Right cardiac atrium (tissue), 5 donors: ENCODE measurements at regions not wholly inside any gene's neighbourhood (a gene's known extent, or its start where the extent isn't known, plus 50 kb on each side); places are given as distances from the start of the nearest gene placed in this dataset.

Source experiments
- ATAC-seq, 2 donors: fragments of 200-7000 bp; cut with Tn5 transposase; one replicate each; pipeline versions ENCODE4 v1.8.0 to v1.9.1; 2020; ENCODE audit warnings: moderate library complexity in 2 of 2, mild to moderate bottlenecking in 1 of 2
- DNase-seq, 3 donors: peaks; one replicate each; pipeline ENCODE4 v3.0.0-alpha.2; 2020
- H3K27ac ChIP-seq: one replicate; pipeline ENCODE4 v1.5.1; 2013; ENCODE audit warnings: mild to moderate bottlenecking, low read length, control low read depth, moderate library complexity
- H3K27me3 ChIP-seq: one replicate; pipeline ENCODE4 v1.6.1; 2013; ENCODE audit not compliant: control insufficient read depth, insufficient read depth
- H3K4me1 ChIP-seq: one replicate; pipeline ENCODE4 v1.6.1; 2013; ENCODE audit warnings: low read length; ENCODE audit not compliant: control insufficient read depth, insufficient read depth
- H3K4me3 ChIP-seq: one replicate; pipeline ENCODE4 v1.5.1; 2013; ENCODE audit warnings: low read length, control low read depth
- H3K9me3 ChIP-seq: one replicate; pipeline ENCODE4 v1.6.1; 2013; ENCODE audit warnings: low read length; ENCODE audit not compliant: control insufficient read depth
- WGBS: extraction: QIAGEN DNeasy Blood & Tissue Kit; methylation state at CpG from one replicate; pipeline ENCODE4 v1.1.7; 2013; 5-methylcytosine and 5-hydroxymethylcytosine counted together
- intact Hi-C, 4 donors: fragments of 100-400 bp; cut with DNase I; formaldehyde crosslinking; loops; one replicate each; pipeline versions ENCODE4 v1.11.0 to v1.14.0; 2022 to 2023
- donor health status: healthy with polysubstance abuse.
- donor health status: DM: no; HTN: yes; CAD: no.
- donor health status: DM: no; HTN: no; CAD: no.
- donor health status: DM: no; HTN: yes; CAD: no; lungs with severe emphysema.
- donor health status: DM: yes; HTN: yes; CAD: no.

DNA sequence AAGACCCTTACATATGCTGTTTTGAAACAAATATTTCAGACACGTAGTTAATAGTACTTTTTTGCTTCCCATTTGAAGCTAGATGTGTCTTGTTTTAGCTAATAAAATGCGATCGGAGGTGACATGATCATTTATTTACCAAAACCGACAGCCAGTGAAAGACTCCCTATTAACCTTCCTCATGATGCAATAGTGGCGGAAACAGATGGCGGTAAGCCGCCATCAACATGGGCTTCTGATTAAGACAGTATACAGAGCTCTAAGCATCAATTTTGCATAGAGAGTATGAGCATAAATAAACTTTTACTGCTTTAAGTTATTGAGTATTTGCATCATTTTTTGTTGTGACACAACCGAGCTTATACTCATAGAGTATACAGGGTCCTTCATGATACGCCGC lies 1282.4 kb upstream of the ADGRB3 start:
- Histone ChIP-seq H3K4me1 (no peaks in the 10 kb centered on the region), H3K9me3 (no peaks in the 10 kb centered on the region), H3K27me3 (no peaks in the 10 kb centered on the region), H3K27ac (no peak overlapping the region), H3K4me3 (no peak overlapping the region)
- ATAC-seq (no peak), DNase-seq (no peak)
- intact Hi-C loops = no loop called here
- WGBS = 78% methylated on average over 10 of the region's 10 CpGs

DNA sequence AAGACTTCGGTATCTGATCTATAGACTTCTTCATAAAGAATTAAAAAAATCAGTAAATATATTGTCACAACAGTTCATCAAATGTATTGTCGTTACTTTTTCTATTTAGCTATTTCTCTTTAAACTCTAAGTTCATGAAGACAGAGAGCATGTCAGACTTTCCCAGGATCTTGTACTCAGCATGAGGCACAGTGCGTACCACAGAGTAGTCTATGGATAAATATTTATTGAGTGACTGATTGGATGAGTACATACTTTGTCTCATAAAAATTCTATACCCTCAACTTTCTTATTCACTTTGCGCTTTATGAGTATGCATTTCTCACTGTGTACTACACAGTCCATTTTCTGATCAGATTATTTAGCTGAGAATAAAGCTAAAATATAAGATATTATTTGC lies 1284.4 kb upstream of the ADGRB3 start:
- H3K4me1 ChIP-seq = no peaks in the 10 kb centered on the region
- 91% methylated on average over 4 of the region's 4 CpGs for WGBS
- H3K4me3 ChIP-seq = no peak overlapping the region
- intact Hi-C loops = no loop called here
- H3K27ac ChIP-seq = no peak overlapping the region
- no peaks in the 10 kb centered on the region for H3K9me3 ChIP-seq
- H3K27me3 ChIP-seq = no peaks in the 10 kb centered on the region
- DNase-seq (no peak), ATAC-seq (no peak)

DNA sequence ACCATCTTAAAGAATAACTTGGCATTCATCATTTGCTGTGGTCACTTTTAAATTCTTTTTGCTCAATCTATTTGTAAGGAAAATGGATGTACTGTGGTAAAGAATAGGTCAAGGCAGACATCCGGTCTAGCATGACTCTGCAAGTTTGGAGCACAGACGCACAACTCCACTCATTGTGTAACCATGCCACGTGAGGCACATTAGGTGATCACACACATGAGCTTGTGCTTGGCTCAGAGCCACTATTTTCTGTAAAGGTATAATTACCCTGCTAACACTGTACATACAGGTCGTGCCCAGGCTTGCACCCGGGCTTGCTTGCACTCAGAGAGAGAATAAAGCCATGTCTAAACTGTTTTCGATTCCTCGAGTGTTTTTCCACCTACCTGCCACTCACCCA lies 1289.1 kb upstream of the ADGRB3 start:
- ATAC-seq (no peak), DNase-seq (no peak)
- intact Hi-C loops = no loop called here
- Histone ChIP-seq H3K27ac (no peak overlapping the region), H3K4me3 (no peak overlapping the region), H3K9me3 (no peaks in the 10 kb centered on the region), H3K27me3 (no peaks in the 10 kb centered on the region), H3K4me1 (no peaks in the 10 kb centered on the region)
- WGBS = 78% methylated on average over 7 of the region's 7 CpGs

DNA sequence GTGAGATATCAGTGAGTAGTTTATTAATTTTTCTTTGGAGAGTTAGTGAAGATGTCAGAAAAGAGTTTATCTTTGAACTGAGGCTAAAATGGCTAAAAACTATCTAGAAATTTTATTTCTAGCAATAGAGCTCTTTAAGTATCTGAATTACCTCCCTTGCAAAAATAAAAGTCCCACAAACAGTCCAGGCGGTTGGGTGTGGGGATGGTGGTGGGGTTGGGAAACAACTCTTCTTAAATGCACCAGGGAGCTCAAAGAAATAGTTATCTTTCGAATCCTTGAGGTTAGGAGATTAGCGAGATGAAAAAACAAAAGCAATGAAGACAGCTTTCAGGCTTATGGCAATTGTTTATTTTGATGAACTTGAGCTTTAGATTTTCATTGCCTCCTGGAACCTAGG lies 1299.1 kb upstream of the ADGRB3 start:
- intact Hi-C loops = no loop called here
- WGBS = 59% methylated on average over 3 of the region's 3 CpGs
- no peaks in the 10 kb centered on the region for H3K9me3 ChIP-seq

DNA sequence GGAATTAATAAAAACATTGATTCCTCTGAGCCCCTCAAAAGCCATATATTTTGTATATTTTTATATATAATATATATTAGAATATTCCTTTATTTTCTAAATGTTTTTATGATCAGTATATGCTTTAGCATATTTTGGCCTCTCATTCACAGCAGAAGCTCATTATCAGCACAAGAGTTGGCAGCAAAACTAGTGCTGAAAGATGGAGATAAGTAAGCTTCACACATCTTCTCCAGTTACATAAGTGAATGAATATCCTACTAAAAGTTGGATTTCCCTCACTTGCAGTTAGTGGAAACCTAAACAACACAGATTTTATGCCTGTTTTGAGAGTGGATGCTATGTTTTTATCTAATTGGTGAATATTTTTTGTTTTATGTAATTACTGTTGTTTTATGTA lies 1303.8 kb upstream of the ADGRB3 start:
- Histone ChIP-seq H3K9me3 (no peaks in the 10 kb centered on the region), H3K27me3 (no peaks in the 10 kb centered on the region), H3K27ac (no peak overlapping the region), H3K4me1 (no peaks in the 10 kb centered on the region), H3K4me3 (no peak overlapping the region)
- intact Hi-C loops = no loop called here
- DNase-seq (no peak), ATAC-seq (no peak)

More for the DNA sequence above, 1299.1 kb upstream of the ADGRB3 start:
- H3K27ac ChIP-seq = no peak overlapping the region
- no peaks in the 10 kb centered on the region for H3K4me1 ChIP-seq
- no peak for ATAC-seq
- H3K4me3 ChIP-seq = no peak overlapping the region
- DNase-seq = no peak
- no peaks in the 10 kb centered on the region for H3K27me3 ChIP-seq

DNA sequence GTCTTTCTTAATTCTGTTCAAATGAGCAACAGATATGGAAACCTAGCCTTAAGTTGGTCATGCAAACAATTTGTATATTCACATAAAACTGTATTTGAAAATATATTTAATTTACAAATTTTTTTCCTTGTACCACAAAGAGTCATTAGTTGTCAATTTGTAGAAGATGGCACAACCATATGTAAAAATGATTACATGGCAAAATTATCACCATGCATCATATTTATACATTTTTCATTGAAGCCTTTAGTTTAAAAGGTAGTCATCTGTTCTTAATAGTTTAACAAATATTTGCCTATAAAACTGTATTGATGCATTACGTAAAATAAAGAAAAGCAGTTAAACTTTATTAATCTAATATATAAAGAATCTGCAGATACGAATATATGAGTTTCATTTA lies 1306.8 kb upstream of the ADGRB3 start:
- DNase-seq (no peak), ATAC-seq (no peak)
- 59% methylated on average over 2 of the region's 2 CpGs for WGBS
- intact Hi-C loops = no loop called here
- no peak overlapping the region for H3K4me3 ChIP-seq
- H3K9me3 ChIP-seq = no peaks in the 10 kb centered on the region
- no peaks in the 10 kb centered on the region for H3K27me3 ChIP-seq
- no peak overlapping the region for H3K27ac ChIP-seq
- H3K4me1 ChIP-seq = no peaks in the 10 kb centered on the region

DNA sequence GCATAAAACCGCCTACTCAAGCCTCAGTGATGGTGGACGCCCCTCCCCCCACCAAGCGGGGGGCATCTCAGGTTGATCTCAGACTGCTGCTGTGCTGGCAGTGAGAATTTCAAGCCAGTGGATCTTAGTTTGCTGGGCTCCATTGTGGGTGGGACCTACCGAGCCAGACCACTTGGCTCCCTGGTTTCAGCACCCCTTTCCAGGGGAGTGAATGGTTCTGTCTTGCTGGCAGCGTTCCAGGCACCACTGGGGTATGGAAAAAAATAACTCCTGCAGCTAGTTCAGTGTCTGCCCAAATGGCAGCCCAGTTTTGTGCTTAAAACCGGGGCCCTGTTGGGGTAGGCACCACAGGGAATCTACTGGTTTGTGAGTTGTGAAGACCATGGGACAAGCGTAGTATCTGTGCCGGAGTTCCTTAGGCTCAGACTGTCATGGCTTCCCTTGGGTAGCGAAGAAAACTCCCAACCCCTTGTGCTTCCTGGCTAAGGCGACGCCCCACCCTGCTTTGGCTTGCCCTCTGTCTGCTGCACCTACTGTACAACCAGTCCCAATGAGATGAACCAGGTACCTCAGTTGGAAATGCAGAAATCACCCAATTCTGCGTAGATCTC lies 1334.5 kb upstream of the ADGRB3 start:
- DNase-seq = peak in 2 of 3 donors; percentile 6 to 18
- Histone ChIP-seq H3K4me1 (no peaks in the 10 kb centered on the region), H3K4me3 (no peak overlapping the region), H3K27ac (no peak overlapping the region), H3K27me3 (no peaks in the 10 kb centered on the region), H3K9me3 (no peaks in the 10 kb centered on the region)
- ATAC-seq = no peak
- 83% methylated on average over 12 of the region's 12 CpGs for WGBS
- intact Hi-C loops = no loop called here

DNA sequence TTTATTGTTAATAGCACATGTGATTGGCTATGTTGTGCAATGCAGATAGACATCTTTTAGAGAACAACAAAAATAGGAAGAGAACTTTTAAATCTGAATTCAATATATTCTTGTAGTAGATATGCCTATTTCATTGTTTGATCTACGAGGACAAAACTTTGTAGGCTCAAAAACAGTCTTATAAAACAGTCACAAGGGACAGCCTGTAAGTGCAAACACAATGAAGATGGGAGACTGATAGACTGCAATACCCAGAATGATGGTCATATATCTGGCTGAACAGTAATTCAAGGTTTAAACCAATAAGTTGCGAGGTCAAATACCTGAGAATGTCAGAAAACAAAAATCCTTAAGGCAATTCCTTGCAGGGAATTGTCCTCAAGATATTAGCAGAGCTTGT lies 1342.9 kb upstream of the ADGRB3 start:
- 69% methylated on average over 2 of the region's 2 CpGs for WGBS
- no peak overlapping the region for H3K4me3 ChIP-seq
- intact Hi-C loops = no loop called here
- no peak overlapping the region for H3K27ac ChIP-seq
- no peaks in the 10 kb centered on the region for H3K4me1 ChIP-seq
- no peaks in the 10 kb centered on the region for H3K9me3 ChIP-seq
- ATAC-seq (no peak), DNase-seq (no peak)
- H3K27me3 ChIP-seq = no peaks in the 10 kb centered on the region

DNA sequence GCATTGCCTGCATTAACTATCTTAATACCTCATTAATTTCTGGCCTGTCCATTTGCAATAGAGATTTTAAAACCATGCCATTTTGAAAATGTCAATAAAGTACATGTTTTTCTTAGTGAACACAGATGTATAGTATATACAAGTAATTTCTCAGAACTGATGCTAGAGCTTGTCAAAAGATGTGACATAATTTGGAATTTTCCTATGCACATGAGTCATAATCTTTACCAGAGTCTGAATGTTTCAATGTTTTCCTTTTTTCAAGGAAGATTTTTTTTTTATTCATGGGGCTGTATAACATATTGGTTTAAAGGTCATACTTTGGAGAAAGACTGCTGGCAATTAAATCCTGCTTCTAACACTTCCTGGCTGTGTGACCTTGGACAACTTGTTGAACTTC lies 1347.5 kb upstream of the ADGRB3 start:
- ATAC-seq (no peak), DNase-seq (no peak)
- Histone ChIP-seq H3K9me3 (no peaks in the 10 kb centered on the region), H3K27me3 (no peaks in the 10 kb centered on the region), H3K4me1 (no peaks in the 10 kb centered on the region), H3K4me3 (no peak overlapping the region), H3K27ac (no peak overlapping the region)
- intact Hi-C loops = no loop called here

DNA sequence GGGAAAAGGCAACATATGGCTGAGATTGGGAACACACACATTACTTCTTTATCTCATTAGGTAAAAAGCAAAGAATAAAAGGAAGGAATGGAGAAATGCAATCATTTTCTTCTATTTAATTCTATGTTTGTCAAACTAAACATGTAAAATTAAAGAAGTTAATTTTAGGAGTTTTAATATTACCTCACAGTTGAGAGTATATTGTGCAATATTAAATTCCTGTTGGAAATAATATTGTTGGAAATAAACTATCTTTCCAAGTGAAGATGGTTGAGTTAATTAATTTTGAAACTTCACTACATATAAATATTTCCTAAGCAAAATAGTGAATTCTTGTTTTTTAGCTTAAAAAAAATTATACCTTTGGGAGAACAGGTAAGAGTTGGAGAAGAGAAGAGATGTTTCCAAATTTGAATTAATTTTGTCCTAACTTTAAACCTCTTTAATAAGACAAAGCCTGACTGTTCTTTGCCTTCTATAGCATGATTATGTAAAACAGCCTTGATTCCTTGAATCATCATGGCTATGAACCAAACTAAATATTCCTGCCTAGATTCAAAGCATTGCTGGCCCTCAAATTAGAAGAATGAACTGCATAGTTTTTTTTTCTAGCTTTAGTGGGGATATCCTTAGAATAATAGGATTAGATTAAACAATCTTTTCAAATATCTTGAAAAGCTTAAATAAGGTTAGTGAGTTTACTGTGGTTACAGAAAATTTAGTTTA lies 1349.1 kb upstream of the ADGRB3 start:
- H3K9me3 ChIP-seq = no peaks in the 10 kb centered on the region
- intact Hi-C loops = no loop called here
- H3K4me3 ChIP-seq = no peak overlapping the region
- H3K27ac ChIP-seq = no peak overlapping the region
- H3K4me1 ChIP-seq = no peaks in the 10 kb centered on the region
- DNase-seq (no peak), ATAC-seq (no peak)
- H3K27me3 ChIP-seq = no peaks in the 10 kb centered on the region

DNA sequence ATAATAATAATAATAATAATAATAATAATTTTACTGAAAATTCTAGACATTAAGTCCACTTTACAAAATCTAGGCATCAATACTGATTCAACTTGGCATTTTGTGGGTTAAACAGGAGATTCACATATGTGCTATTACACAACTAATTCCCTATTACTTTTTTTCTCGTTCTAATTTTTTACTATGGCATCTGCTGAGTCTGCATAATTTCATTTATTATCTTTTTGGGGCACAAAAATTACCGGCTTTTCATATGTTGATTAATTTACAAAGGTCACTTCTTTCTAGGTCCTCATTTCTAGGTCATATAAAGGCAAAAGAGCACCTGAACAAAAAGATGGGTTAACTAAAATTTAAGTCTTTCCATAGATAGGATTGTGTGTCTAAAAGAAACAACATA lies 1357.8 kb upstream of the ADGRB3 start:
- DNase-seq (no peak), ATAC-seq (no peak)
- Histone ChIP-seq H3K4me1 (no peaks in the 10 kb centered on the region), H3K9me3 (no peaks in the 10 kb centered on the region), H3K27ac (no peak overlapping the region), H3K27me3 (no peaks in the 10 kb centered on the region), H3K4me3 (no peak overlapping the region)
- WGBS = 68% methylated on average over 2 of the region's 2 CpGs
- intact Hi-C loops = no loop called here
